ENCODE measurements at regions not wholly inside any gene's neighbourhood (a gene's known extent, or its start where the extent isn't known, plus 50 kb on each side); places are given as distances from the start of the nearest gene placed in this dataset.

GRCh38 chr7:55299273-55299967 is 65.7 kb upstream of the LANCL2 start (continued):
- TF ChIP-seq TBP (IDR thresholded peaks at IDR 0.05; ENCODE audit: low read depth, low read length) (no peak), SRF (IDR thresholded peaks at IDR 0.05; ENCODE audit: low read depth, low read length) (no peak), SP1 (IDR thresholded peaks at IDR 0.05; ENCODE audit: low read depth, low read length) (0 out of 2 replicates have a peak, but pooled peaks have one; percentile 33), NANOG (IDR thresholded peaks at IDR 0.05; ENCODE audit: insufficient read depth, low read depth, low read length, poor library complexity, severe bottlenecking) (peak; percentile 90), CEBPB (IDR thresholded peaks at IDR 0.05; ENCODE audit: low read depth, low read length) (no peak), NRF1 (IDR thresholded peaks at IDR 0.05; ENCODE audit: low read depth, low read length) (no peak), FOSL1 (IDR thresholded peaks at IDR 0.05; ENCODE audit: insufficient read depth, low read depth, low read length) (no peak), KDM5A (IDR thresholded peaks at IDR 0.05; ENCODE audit: low read length) (no peak), ZNF274 (IDR thresholded peaks at IDR 0.05; ENCODE audit: borderline replicate concordance, extremely low read depth, low read length) (no peak), SUZ12 (IDR thresholded peaks at IDR 0.05; ENCODE audit: low read length) (no peak), POU5F1 (IDR thresholded peaks at IDR 0.05; ENCODE audit: low read depth, low read length) (no peak)

Measured in H1 (cell line).